Muscle of arm (tissue), 1 donor: ENCODE measurements at regions not wholly inside any gene's neighbourhood (a gene's known extent, or its start where the extent isn't known, plus 50 kb on each side); places are given as distances from the start of the nearest gene placed in this dataset.
"Not testable (repeated sequence)": the region's sequence is repeated elsewhere in the genome, so short reads cannot be mapped to it uniquely, and the experiment has no call there.

Experiments used
- DNase-seq: peaks from one replicate; pipeline ENCODE4 v3.0.0-alpha.2; 2013

DNA sequence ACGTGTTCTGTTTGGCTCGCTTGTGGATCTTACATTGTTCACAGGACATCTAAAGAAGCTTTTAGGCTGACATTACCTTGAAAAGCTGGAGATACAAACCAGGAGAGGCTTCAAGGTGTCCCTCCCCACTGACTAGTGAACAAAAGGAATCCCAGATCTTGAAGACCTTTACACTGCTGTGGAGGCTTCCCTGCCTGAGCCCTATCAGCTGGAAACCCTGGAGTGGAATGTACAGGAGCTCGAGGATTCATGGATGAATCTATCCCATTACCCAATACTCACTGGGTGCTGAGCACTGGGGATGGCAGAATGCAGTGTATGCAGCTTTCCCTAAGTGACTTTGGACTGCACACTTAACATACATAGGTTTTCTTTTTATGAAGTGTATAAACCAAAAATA, 82.3 kb upstream of the MFGE8 start:
- DNase-seq = no peak

DNA sequence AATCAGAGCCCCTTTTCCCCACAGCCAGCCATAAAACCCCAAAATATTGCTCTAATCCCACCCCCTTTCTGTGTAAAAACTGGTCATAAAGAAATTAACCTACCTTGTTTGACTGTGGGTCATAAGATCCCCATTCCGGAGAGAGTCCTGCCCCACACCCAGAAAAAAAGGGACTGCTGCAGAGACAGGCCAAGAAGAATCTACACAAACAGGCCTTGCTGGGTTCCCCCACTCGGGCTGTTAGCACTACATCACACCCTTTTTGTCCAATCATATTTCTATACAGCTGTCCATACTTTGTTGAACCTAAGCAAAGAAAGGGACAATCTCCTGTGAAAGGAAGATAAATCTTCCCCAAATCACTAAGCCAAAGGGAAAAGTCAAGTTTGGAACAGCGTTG, 84.4 kb upstream of the MFGE8 start:
- DNase-seq = no peak

DNA sequence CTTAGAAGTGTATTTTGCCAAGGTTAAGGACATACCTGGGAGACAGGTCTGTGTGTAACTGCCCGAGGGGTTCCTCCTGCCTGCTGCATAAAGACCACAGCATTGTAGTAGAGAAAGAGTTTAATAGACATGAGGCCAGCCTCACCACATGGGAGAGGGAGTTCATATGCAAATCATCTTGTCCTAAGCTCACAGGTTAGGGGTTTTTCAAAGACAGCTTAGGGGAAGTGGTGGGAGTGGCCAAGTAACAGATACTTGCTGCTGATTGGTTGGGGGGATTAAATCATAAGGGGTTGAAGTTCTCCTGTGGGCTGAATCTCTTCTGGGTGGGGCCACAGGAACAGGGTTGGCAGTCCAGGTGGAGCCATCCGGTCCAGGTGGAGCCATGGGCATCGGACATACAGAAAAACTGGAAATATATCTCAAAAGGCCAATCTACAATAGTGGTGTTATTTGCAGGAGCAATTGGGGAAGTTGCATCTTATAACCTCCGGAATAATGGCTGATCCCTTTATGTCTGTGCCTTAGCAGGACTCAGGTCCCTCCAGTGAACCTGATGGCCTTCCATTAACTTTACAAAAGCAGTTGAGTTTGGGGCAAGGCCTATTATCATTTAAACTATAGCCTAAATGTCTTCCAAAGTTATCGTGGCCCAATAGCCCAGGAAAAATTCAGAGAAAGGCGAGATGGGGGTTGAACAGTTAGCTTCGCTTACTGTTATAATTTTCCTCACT, 86.0 kb upstream of the MFGE8 start:
- no peak for DNase-seq

DNA sequence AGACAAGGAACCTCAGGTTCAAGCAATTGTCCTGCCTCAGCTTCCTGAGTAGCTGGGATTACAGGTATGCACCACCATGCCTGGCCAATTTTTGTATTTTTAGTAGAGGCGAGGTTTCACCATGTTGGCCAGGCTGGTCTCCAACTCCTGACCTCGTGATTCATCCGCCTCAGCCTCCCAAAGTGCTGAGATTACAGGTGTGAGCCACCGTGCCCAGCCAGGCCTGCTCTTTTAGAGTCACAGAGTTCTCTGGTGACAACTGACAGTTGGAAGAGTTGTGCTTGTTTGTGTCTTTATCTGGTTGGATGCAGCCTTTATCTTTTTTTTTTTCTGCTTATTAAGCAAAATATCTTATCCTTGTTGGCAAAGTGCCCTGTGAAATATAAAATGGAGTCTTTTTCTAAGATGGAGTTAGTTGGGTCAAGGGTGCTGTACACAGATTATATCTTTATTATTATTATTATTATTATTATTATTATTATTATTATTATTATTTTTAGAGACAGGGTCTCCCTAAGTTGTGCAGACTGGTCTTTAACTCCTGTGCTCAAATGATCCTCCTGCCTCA, 86.5 kb upstream of the ABHD2 start:
- DNase-seq = not testable (repeated sequence)

DNA sequence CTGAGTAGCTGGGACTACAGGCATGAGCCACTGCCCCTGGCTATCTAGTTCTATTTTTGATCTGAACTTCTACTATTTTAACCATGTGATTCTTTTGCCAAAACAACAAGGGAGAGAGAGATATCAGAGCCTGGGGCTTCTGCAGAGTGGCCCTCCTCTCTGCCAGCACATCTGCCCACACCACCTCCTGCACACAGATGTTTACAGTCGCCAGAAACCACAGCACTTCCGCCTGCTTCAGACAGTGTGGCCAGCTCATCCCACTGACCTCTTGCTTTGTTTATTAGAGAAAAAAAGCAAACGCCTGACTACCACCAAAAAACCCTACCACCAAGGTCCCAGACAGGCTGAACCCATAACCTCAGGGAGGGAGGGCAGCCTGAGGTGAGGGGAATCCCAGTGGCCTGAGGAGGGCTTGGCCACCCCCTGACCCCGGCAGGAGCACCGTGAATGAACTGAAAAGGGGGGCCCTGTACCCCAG, 85.9 kb upstream of the ABHD2 start:
- DNase-seq = no peak

DNA sequence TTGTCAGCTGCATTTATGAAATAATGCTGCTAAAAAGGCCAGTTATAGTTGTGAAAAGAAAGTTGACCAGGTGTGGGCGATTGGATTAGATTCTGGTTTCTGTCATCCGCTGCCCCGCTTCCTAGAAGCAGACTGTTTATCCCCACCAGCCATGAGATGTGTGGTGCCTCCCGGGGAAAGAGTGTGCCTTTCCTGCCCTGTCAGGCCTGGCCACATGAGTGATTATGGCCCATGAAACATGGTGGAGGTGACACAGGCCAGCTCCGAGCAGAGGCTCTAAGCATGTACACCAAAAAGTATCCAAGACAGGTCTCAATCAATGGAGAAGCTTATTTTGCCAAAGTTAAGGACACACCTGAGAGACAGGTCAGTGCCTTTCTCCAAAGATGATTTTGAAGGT, 85.4 kb upstream of the ABHD2 start:
- DNase-seq = no peak

DNA sequence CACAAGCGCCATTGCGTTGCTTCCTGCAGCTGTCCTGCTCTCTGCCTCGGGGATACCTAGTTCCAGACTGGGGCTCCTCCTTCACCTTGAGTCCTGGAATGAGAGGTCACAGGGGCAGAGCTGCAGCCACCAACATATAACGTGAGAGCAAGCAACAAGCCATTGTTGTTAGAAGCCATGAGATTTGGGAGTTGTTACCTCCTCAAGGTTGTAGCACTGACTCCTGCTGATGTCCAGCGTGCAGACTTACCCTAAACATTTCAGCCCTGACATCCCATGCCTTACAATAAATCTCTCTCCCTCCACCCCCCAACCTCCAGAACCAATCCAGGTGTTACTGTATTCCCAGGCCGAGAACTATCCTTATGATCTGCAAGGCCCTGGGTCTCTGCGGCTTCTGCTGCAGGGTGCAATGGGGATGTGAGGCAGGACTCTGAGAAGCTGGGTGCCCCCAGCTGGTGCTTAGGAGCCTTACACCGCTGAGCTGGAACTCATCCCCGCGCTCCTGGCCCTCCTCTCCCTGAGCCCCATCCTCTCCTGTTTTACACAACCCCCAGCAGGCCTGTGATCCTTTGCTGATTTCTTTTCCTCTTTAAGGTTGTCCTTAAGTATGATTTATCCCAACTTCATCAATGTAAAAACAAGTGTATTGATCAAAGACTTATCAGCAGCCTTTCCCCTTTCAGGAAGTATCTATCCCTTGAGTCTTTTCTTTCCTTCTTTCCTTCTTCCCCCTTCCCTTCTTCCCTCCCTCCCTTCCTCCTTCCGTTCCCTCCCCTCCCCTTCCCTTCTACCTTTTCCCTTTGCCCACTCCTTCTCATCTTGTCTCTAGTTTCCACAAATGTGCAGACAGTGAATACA, 84.2 kb upstream of the ABHD2 start:
- DNase-seq = peak; percentile 15

DNA sequence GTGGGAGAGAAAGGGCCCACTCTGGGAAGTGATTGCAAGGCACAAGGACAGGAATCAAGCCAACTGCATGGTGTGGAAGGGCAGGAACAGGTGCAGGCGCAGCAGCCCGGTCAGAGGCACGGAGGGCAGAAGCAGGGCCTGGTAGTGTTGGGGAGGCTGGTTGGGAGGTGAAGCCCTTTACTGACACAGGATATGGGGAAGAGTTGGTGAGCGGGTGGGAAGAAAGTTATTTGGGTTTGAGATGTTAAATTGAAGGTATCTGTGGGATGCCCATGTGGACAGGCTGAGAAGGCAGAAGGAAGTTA, 83.6 kb upstream of the ABHD2 start:
- peak; percentile 12 for DNase-seq

DNA sequence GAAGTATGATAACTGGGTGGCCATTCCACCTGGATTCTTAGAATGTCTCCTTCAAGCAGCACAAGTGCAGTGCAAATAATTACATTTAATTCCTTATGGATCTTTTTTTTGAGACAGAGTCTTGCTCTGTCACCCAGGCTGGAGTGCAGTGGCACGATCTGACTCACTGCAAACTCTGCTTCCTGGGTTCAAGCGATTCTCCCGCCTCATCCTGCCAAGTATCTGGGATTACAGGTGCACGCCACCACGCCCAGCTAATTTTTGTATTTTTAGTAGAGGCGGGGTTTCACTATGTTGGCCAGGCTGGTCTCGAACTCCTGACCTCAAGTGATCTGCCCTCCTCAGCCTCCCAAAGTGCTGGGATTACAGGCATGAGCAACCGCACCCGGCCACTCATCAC, 80.7 kb upstream of the ABHD2 start:
- DNase-seq = not testable (repeated sequence)

DNA sequence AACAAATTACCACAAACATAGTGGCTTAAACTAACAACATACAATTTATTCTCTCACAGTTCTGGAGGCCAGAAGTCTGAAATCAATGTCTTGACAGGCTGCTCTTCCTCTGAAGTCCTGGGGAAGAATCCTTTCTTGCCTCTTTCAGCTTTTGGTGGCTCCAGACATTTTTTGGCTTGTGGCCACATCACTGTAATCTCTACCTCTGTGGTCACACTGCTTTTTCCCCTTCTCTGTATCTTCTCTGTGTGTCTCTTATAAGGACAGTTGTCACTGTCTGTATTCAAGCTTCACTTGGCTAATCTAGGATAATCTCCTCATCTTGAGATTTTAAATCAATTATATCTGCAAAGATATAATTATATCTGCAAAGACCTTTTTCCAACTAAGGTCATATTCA, 80.3 kb upstream of the ABHD2 start:
- DNase-seq = no peak

DNA sequence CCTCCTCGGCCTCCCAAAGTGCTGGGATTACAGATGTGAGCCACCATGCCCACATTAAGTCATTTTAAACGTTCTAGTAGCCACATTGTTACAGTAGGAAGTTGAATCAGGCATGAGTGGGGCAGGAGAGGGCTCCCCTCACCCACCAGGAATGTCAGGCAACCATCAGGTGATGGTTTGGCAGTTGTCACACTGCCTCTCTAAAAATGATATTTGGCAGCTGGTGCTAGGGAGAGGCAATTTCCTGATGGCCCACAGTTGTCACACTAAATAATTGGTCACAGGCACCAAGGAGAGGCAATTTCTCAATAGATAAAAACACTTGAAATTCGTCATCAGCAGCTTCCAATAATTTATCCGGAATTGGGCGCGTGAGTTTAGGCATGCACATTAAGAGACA, 79.2 kb upstream of the ABHD2 start:
- no peak for DNase-seq

DNA sequence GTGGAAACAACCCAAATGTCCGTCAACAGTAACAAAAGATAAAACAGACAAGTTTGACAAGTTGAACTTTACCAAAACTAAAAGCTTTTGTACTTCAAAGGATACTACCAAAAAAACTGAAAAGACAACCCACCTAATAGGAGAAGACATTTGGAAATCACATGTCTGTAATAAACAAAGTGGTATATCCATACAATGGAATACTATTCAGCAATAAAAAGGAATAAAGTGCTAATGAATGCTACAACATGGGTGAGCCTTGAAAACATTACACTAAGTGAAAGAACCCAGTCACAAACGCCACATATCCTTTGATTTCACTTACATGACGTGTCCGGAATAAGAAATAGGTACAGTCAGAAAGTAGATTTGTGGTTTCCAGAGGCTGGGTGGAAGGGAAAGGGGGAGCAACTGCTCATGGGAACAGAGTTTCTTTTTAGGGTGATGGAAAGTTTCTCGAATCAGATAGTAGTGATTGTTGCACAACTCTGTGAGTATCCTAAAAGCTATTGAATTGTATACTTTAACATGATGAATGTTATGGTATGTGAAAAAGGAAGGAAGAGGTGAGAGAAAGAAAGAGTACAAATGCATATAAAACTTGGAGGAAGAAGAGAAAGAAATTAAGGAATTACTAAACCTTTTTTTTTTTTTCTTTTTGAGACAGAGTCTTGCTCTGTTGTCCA, 72.7 kb upstream of the ABHD2 start:
- no peak for DNase-seq

DNA sequence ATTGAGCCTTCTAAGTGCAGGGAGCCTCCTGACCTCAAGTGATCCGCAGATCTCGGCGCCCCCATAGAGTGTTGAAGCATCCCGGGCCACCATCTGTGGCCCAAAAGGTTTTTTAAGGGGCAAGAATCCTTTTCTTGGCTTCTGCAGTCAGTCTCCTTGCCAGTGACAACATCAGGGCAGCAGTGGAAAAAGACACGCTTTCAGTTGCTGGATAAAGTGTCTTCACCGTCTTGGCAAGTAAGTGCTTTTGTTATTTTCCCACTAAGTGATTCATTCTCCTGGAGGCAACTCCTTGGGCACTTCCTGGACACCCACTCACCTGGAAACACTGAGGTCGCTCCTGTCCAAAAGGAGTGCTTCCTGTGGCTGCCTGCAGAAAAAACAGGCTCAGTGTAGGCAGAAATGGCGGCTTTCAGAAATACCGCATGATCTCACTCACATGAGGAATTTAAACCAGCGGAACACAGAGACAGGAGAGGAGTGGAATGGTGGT, 71.7 kb upstream of the ABHD2 start:
- DNase-seq = peak; percentile 24

DNA sequence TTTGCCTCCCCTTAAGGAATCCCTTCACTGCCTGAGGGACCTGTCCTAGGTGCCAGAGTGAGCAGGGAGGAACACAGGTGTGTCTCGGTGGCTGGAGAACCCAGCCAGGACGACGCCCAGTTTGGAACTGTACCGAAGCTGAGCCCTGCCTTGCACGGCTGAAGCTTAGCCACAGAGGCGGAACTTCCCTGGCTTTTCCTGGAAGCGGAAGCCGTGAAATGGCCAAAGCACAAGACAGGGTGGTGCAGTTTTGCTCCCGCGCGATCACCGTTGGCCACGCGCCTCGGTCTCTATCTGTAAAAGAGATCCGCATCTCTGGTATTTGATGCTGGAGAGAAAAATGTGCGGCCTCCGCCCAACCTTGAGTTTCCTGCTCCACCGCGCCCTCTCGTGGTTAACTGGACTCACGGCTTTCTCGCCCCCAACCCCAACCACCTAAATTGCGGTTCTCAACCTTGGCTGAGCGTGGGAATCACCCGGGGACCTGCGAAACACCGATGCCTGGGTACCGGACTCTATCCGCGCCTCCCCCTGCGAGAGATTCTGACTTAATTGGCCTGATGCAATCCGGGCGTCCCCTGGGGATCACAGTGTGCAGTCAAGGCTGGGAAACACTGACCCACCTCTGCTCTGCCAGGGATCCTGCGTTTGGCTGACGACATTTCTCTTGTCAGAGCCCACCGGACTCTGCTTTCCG, 70.7 kb upstream of the ABHD2 start:
- DNase-seq = peak; percentile 77

DNA sequence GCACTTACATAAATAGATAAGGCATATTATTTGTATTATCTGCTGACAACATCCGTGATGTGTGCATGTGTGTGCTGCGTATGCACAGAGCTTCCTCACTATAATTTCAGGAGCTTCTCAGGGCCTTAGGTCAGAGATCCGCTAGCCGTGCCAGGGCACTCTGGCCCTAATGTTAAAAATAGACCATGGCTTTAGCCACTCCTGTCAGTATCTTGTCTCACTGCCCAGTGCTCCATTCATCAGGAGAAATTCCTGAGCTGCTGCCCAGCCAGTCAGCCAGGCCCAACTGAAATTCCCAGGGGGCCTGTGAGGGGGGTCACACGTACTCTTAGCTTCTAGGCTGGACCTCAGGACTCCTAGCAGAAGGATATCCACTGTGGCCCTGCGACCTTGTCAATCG, 70.0 kb upstream of the ABHD2 start:
- peak; percentile 26 for DNase-seq

DNA sequence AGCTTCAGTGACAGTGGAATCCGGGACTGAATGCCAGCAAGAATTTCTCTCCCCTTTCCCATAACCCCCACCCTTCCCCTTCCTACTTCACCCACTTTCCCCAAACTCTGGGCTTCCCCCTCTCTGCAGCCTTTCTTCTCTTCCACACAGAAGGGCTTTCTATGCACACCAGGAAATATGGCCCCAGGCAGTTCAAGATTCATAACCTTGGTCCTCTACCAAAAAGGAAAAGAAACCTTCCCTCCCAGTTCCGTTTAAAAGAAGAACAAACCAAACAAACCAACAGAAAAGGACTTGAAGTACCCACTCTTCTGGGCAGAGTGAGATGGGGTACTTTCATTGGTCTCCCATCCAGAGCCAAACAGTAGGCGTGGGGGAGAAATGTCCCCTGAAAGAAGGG, 68.8 kb upstream of the ABHD2 start:
- no peak for DNase-seq

DNA sequence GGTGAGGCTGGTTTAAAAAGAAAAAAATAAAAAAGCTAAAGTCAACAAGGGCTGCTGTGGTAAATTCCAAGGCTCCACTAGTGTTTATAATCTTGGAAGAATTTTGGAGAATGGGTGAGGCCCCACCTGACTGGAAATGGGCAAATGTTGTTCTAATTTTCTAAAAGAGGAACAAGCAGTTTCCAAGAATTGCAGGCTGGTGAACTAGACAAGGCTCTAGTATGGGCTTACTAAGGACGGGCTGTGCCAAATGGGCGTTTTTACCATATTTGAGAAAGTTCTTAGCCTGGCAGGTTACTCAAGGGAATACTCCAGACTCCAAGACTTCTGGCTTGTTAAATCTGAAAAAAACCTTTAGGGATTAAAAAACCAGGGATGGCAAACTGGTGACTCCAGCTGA, 67.0 kb upstream of the ABHD2 start:
- DNase-seq = no peak

DNA sequence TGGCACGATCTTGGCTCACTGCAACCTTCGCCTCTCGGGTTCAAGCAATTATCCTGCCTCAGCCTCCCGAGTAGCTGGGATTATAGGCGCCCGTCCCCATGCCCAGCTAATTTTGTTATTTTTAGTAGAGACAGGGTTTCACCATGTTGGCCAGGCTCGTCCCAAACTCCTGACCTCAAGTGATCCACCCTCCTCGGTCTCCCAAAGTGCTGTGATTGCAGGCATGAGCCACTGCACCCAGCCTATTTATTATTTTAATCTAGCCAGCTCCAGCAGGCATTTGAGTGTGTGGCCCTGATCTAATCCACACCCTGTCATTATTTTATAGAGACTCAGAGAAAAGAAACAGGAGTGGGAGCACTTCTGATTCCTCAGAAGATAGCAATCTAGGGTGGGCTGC, 66.4 kb upstream of the ABHD2 start:
- not testable (repeated sequence) for DNase-seq

DNA sequence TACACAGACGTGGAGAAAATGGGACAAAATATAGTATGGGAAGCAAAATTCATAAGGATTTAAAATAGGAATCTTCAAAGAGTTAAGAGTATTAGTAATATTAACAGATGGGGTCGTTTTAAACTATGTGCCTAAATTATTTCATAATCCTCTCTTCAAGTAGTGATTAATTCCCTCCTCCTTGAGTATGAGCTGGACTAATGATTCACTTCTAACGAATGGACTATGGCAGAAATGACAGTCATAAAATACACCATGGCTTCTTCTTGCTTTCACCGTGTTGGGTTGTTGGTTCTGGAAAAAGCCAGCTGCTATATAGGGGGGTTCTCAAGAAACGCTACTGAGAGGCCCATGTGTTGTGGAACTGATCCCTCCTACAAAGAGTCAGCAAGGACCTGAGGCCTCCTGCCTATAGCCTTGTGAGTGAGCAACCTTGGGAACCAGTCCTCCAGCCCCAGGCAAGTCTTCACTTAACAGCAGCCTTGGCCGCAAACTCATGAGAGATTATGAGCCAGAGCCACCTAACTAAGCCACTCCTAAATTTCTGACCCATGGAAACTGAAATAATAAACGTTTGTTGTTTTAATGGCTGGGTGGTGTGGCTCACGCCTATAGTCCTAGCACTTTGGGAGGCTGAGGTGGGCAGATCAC, 64.8 kb upstream of the ABHD2 start:
- no peak for DNase-seq

DNA sequence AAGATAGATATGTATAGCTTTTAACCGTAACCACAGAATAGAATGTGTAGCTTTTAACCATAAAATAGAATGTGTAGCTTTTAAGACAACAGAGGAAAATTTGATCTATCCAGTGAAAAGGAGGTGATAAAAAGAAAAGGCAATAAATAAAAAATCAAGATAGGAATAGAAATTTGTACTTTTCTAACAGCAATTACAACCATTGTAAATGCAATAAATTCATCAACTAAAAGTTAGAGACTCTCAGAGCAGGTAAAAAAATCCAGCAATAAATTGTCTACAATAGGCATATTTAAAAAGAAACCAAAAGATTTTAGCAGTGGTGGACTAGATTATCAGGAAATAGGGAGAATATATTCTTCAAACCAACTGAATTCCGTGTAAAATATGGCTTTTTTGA, 63.8 kb upstream of the ABHD2 start:
- DNase-seq = no peak

DNA sequence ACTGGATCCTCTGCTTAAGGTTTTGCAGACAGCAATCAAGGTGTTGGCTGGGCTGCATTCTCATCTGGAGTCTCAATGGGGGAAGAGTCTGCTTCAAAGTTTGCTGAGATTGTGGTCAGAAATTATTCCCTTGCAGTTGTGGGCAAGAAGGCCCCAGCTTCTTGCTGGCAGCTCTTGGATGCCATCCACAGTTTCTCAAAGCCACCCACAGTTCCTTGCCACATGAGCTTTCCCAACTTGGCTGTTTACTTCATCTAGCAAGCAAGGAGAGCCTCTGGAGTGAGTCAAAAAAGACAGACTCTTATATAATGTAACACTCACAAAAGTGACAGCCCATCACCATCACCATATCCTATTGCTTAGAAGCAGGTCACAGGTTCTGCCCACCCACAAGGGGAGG, 62.1 kb upstream of the ABHD2 start:
- DNase-seq = no peak
